ENCODE measurements at regions not wholly inside any gene's neighbourhood (a gene's known extent, or its start where the extent isn't known, plus 50 kb on each side); places are given as distances from the start of the nearest gene placed in this dataset.

DNA sequence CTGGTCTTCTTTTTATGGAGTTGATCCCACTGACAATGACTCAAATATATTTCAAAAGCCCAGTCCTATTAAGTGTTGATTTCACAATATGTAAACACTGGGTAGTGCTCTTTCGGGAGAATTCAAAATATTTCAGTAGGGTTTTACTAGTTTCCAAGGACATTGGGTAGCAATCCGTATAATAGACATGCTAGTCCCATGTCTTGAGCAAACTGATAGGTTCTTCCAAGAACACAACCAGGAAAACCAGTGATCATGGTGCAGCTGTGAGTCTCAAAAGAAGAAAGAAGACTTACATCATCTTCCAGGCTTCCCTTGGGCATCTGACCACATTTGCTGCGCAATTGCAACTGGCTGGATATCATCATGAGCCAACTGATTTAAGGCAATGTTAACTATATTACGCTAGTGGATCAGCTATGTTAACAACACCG is 59.3 kb upstream of the APBB1IP start:
- peaks cover 2% of the 10 kb centered on the region; the same call in 1 of the 2 replicates for H3K9me3 ChIP-seq (replicated peaks; ENCODE audit: control insufficient read depth, insufficient read depth, low read depth, low read length)
- ChIA-PET CTCF (ENCODE audit: low intra/inter-chr PET ratio) (no interaction called here), POLR2A (no interaction called here)
- intact Hi-C loops (cut with micrococcal nuclease) (no loop called here), in situ Hi-C loops (cut with MboI) (no loop called here)
- 7% methylated on average over 5 of the region's 5 CpGs for WGBS (ENCODE audit: insufficient coverage, low coverage, missing lambda C conversion rate)
- TF ChIP-seq, protein P1, sequence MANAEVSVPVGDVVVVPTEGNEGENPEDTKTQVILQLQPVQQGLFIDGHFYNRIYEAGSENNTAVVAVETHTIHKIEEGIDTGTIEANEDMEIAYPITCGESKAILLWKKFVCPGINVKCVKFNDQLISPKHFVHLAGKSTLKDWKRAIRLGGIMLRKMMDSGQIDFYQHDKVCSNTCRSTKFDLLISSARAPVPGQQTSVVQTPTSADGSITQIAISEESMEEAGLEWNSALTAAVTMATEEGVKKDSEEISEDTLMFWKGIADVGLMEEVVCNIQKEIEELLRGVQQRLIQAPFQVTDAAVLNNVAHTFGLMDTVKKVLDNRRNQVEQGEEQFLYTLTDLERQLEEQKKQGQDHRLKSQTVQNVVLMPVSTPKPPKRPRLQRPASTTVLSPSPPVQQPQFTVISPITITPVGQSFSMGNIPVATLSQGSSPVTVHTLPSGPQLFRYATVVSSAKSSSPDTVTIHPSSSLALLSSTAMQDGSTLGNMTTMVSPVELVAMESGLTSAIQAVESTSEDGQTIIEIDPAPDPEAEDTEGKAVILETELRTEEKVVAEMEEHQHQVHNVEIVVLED (CRISPR knock-in tag; IDR thresholded peaks at IDR 0.05) = no peak
- TF ChIP-seq RAD21 (CRISPR knock-in tag; conservative IDR thresholded peaks at IDR 0.05 in 1 of 2, IDR thresholded peaks at IDR 0.05 in 1 of 2) = no peak
- TF ChIP-seq, protein P2, sequence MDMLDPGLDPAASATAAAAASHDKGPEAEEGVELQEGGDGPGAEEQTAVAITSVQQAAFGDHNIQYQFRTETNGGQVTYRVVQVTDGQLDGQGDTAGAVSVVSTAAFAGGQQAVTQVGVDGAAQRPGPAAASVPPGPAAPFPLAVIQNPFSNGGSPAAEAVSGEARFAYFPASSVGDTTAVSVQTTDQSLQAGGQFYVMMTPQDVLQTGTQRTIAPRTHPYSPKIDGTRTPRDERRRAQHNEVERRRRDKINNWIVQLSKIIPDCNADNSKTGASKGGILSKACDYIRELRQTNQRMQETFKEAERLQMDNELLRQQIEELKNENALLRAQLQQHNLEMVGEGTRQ (CRISPR knock-in tag; IDR thresholded peaks at IDR 0.05) = no peak
- no peak overlapping the region for H3K4me2 ChIP-seq (ENCODE audit: insufficient read depth, low read length)
- H3K4me3 ChIP-seq = no peak overlapping the region
- BruUV-seq (replicated peaks) = no TSS peak
- H3K4me1 ChIP-seq (replicated peaks in 1 of 2; ENCODE audit: control insufficient read depth in 2 of 2, insufficient read depth in 2 of 2, low read length in 2 of 2) = peaks cover 0 to 5% of the 10 kb centered on the region in 2 experiments; a peak in 2 of 5 replicates
- DNase-seq (ENCODE audit: extremely low read depth in 1 of 4, low spot score in 3 of 4) (no peak), FAIRE-seq (no peak), ATAC-seq (no peak)
- H4K20me1 ChIP-seq (replicated peaks; ENCODE audit: control insufficient read depth, insufficient read depth, low read length) = no peaks in the 10 kb centered on the region
- H3K9me1 ChIP-seq (ENCODE audit: control insufficient read depth, insufficient read depth, low read length) = no peaks in the 10 kb centered on the region
- H3K79me2 ChIP-seq (ENCODE audit: control insufficient read depth, insufficient read depth, low read length) = no peaks in the 10 kb centered on the region
- H3K27me3 ChIP-seq (ENCODE audit: control insufficient read depth in 2 of 2, insufficient read depth in 2 of 2, low read length in 2 of 2) = no peaks in the 10 kb centered on the region
- H3K9ac ChIP-seq (ENCODE audit: insufficient read depth in 1 of 2, low read depth in 2 of 2, low read length in 2 of 2) = no peak overlapping the region
- no peak overlapping the region for H2AFZ ChIP-seq (ENCODE audit: low read depth, low read length)
- H3K36me3 ChIP-seq (ENCODE audit: control insufficient read depth, insufficient read depth, low read length) = no peaks in the 10 kb centered on the region
- no peak overlapping the region for H3K27ac ChIP-seq (ENCODE audit: extremely low read depth, low read depth, low read length)

Data from K562 (cell line).